ENCODE measurements at regions not wholly inside any gene's neighbourhood (a gene's known extent, or its start where the extent isn't known, plus 50 kb on each side); places are given as distances from the start of the nearest gene placed in this dataset.
"Not testable (repeated sequence)": the region's sequence is repeated elsewhere in the genome, so short reads cannot be mapped to it uniquely, and the experiment has no call there.

GRCh38 chrX:843306-843705 is 212.7 kb downstream of the SHOX start:
- H3K27me3 ChIP-seq: no peaks in the 10 kb centered on the region
- H3K27ac ChIP-seq: no peak overlapping the region
- 65 to 77% methylated on average over 8 to 13 of the region's 13 CpGs for WGBS, 2 donors (ENCODE audit: low coverage in 1 of 2)
- no peaks in the 10 kb centered on the region for H3K36me3 ChIP-seq
- H3K9me3 ChIP-seq: no peaks in the 10 kb centered on the region
- H3K4me3 ChIP-seq: no peak overlapping the region
- no peaks in the 10 kb centered on the region for H3K4me1 ChIP-seq
- DNase-seq: no peak
- no peak for TF ChIP-seq EP300 (IDR thresholded peaks at IDR 0.05; ENCODE audit: low read depth)
- intact Hi-C loops (cut with DNase I; ENCODE audit: low total_unique reads): no loop called here
- in situ Hi-C loops (cut with MboI; ENCODE audit: low pct_ligation_motif_present in 1 of 4, low pct_unique_long_range_greater_than_20kb in 1 of 4, low sequenced_read_pairs in 3 of 4): no loop called here

GRCh38 chrX:840556-840955 is 210.0 kb downstream of the SHOX start:
- intact Hi-C loops (cut with DNase I; ENCODE audit: low total_unique reads) (no loop called here), in situ Hi-C loops (cut with MboI; ENCODE audit: low pct_ligation_motif_present in 1 of 4, low pct_unique_long_range_greater_than_20kb in 1 of 4, low sequenced_read_pairs in 3 of 4) (no loop called here)
- Histone ChIP-seq H3K4me1 (no peaks in the 10 kb centered on the region), H3K4me3 (no peak overlapping the region), H3K36me3 (no peaks in the 10 kb centered on the region), H3K27me3 (no peaks in the 10 kb centered on the region), H3K27ac (no peak overlapping the region), H3K9me3 (peaks cover 8 to 10% of the 10 kb centered on the region in 2 donors)
- TF ChIP-seq POLR2AphosphoS5 (IDR thresholded peaks at IDR 0.05) (no peak), CTCF (IDR thresholded peaks at IDR 0.05) (no peak), POLR2A (IDR thresholded peaks at IDR 0.05) (no peak), EP300 (IDR thresholded peaks at IDR 0.05; ENCODE audit: low read depth) (no peak)
- no peak for DNase-seq
- WGBS, 2 donors (ENCODE audit: low coverage in 1 of 2): 33 to 78% methylated on average over 1 to 12 of the region's 13 CpGs

GRCh38 chrX:838666-839065 is 208.1 kb downstream of the SHOX start:
- H3K4me1 ChIP-seq; H3K36me3 ChIP-seq; H3K27ac ChIP-seq; H3K4me3 ChIP-seq; DNase-seq; intact Hi-C loops (cut with DNase I; ENCODE audit: low total_unique reads); in situ Hi-C loops (cut with MboI; ENCODE audit: low pct_ligation_motif_present in 1 of 4, low pct_unique_long_range_greater_than_20kb in 1 of 4, low sequenced_read_pairs in 3 of 4); H3K9me3 ChIP-seq; H3K27me3 ChIP-seq: not testable (repeated sequence)
- WGBS, 2 donors (ENCODE audit: low coverage in 1 of 2): 40 to 70% methylated on average over 1 to 12 of the region's 13 CpGs

- H3K27ac ChIP-seq; H3K36me3 ChIP-seq; in situ Hi-C loops (cut with MboI; ENCODE audit: low pct_ligation_motif_present in 1 of 4, low pct_unique_long_range_greater_than_20kb in 1 of 4, low sequenced_read_pairs in 3 of 4); H3K4me1 ChIP-seq; H3K4me3 ChIP-seq; intact Hi-C loops (cut with DNase I; ENCODE audit: low total_unique reads); H3K9me3 ChIP-seq; H3K27me3 ChIP-seq; DNase-seq: not testable (repeated sequence)
- 88 to 92% methylated on average over 2 to 3 of the region's 3 CpGs for WGBS, 2 donors (ENCODE audit: low coverage in 1 of 2)
These were observed 205.3 kb downstream of the SHOX start for GRCh38 chrX:835857-836256.

- intact Hi-C loops (cut with DNase I; ENCODE audit: low total_unique reads) (no loop called here), in situ Hi-C loops (cut with MboI; ENCODE audit: low pct_ligation_motif_present in 1 of 4, low pct_unique_long_range_greater_than_20kb in 1 of 4, low sequenced_read_pairs in 3 of 4) (no loop called here)
- no peaks in the 10 kb centered on the region for H3K9me3 ChIP-seq
- 33 to 52% methylated on average over 2 to 6 of the region's 6 CpGs for WGBS, 2 donors (ENCODE audit: low coverage in 1 of 2)
- no peaks in the 10 kb centered on the region for H3K4me1 ChIP-seq
- no peak for DNase-seq
- H3K27ac ChIP-seq: no peak overlapping the region
- no peaks in the 10 kb centered on the region for H3K27me3 ChIP-seq
- TF ChIP-seq POLR2AphosphoS5 (IDR thresholded peaks at IDR 0.05) (no peak), POLR2A (IDR thresholded peaks at IDR 0.05) (no peak)
- no peak overlapping the region for H3K4me3 ChIP-seq
- H3K36me3 ChIP-seq: no peaks in the 10 kb centered on the region
These were observed 199.9 kb downstream of the SHOX start for GRCh38 chrX:830532-830931.

GRCh38 chrX:829145-829544 is 198.6 kb downstream of the SHOX start:
- TF ChIP-seq CTCF (IDR thresholded peaks at IDR 0.05) (no peak), EP300 (IDR thresholded peaks at IDR 0.05; ENCODE audit: low read depth) (no peak), POLR2AphosphoS5 (IDR thresholded peaks at IDR 0.05) (no peak), POLR2A (IDR thresholded peaks at IDR 0.05) (no peak)
- no peak overlapping the region for H3K4me3 ChIP-seq
- WGBS, 2 donors (ENCODE audit: low coverage in 1 of 2): 70 to 71% methylated on average over 3 of the region's 3 CpGs
- H3K27ac ChIP-seq: no peak overlapping the region
- in situ Hi-C loops (cut with MboI; ENCODE audit: low pct_ligation_motif_present in 1 of 4, low pct_unique_long_range_greater_than_20kb in 1 of 4, low sequenced_read_pairs in 3 of 4): no loop called here
- no peaks in the 10 kb centered on the region for H3K36me3 ChIP-seq
- no peaks in the 10 kb centered on the region for H3K4me1 ChIP-seq
- intact Hi-C loops (cut with DNase I; ENCODE audit: low total_unique reads): no loop called here
- no peaks in the 10 kb centered on the region for H3K9me3 ChIP-seq
- H3K27me3 ChIP-seq: no peaks in the 10 kb centered on the region
- no peak for DNase-seq
